ENCODE measurements at regions not wholly inside any gene's neighbourhood (a gene's known extent, or its start where the extent isn't known, plus 50 kb on each side); places are given as distances from the start of the nearest gene placed in this dataset.

GRCh38 chr1:212205843-212206242 lies 79.4 kb upstream of the PPP2R5A start:
- TF ChIP-seq CTCF (IDR thresholded peaks at IDR 0.05) (no peak), EP300 (IDR thresholded peaks at IDR 0.05) (no peak), POLR2A (IDR thresholded peaks at IDR 0.05) (no peak)
- Histone ChIP-seq H3K4me1 (no peaks in the 10 kb centered on the region), H3K9me3 (peaks cover 0 to under 1% (median 0%) of the 10 kb centered on the region in 4 donors), H3K36me3 (no peaks in the 10 kb centered on the region), H3K27me3 (no peaks in the 10 kb centered on the region), H3K4me3 (no peak overlapping the region), H3K27ac (no peak overlapping the region)
- no peak for DNase-seq (ENCODE audit: low spot score in 2 of 2)
- WGBS, 2 donors: 73 to 89% methylated on average over 5 of the region's 5 CpGs

GRCh38 chr1:212207118-212207517 lies 78.1 kb upstream of the PPP2R5A start:
- Histone ChIP-seq H3K4me3 (no peak overlapping the region), H3K27ac (no peak overlapping the region), H3K27me3 (no peaks in the 10 kb centered on the region), H3K9me3 (no peaks in the 10 kb centered on the region), H3K4me1 (no peaks in the 10 kb centered on the region), H3K36me3 (no peaks in the 10 kb centered on the region)
- no peak for DNase-seq (ENCODE audit: low spot score in 2 of 2)
- WGBS, 2 donors: 89 to 93% methylated on average over 6 of the region's 6 CpGs
- TF ChIP-seq CTCF (IDR thresholded peaks at IDR 0.05) (no peak), EP300 (IDR thresholded peaks at IDR 0.05) (no peak), POLR2A (IDR thresholded peaks at IDR 0.05) (no peak)

GRCh38 chr1:212207822-212208520 lies 77.2 kb upstream of the PPP2R5A start:
- TF ChIP-seq EP300 (IDR thresholded peaks at IDR 0.05) (no peak), CTCF (IDR thresholded peaks at IDR 0.05) (no peak), POLR2A (IDR thresholded peaks at IDR 0.05) (no peak)
- no peaks in the 10 kb centered on the region for H3K36me3 ChIP-seq
- no peak overlapping the region for H3K27ac ChIP-seq
- WGBS, 2 donors: 82 to 89% methylated on average over 5 of the region's 5 CpGs
- no peaks in the 10 kb centered on the region for H3K27me3 ChIP-seq
- H3K4me3 ChIP-seq: no peak overlapping the region
- H3K4me1 ChIP-seq: peaks cover 0 to 5% (median 0%) of the 10 kb centered on the region in 4 donors
- no peak for DNase-seq (ENCODE audit: low spot score in 2 of 2)
- no peaks in the 10 kb centered on the region for H3K9me3 ChIP-seq

- DNase-seq (ENCODE audit: low spot score in 2 of 2): no peak
- Histone ChIP-seq H3K4me3 (no peak overlapping the region), H3K4me1 (peaks cover 0 to 14% (median 0%) of the 10 kb centered on the region in 4 donors), H3K9me3 (no peaks in the 10 kb centered on the region), H3K36me3 (no peaks in the 10 kb centered on the region), H3K27ac (no peak overlapping the region), H3K27me3 (no peaks in the 10 kb centered on the region)
- 73 to 79% methylated on average over 2 of the region's 2 CpGs for WGBS, 2 donors
- TF ChIP-seq CTCF (IDR thresholded peaks at IDR 0.05): no peak
- TF ChIP-seq POLR2A (IDR thresholded peaks at IDR 0.05): no peak
- TF ChIP-seq EP300 (IDR thresholded peaks at IDR 0.05): no peak
Observed at GRCh38 chr1:212208978-212209644, 76.1 kb upstream of the PPP2R5A start.

GRCh38 chr1:212211371-212211770 lies 73.8 kb upstream of the PPP2R5A start:
- no peak overlapping the region for H3K27ac ChIP-seq
- H3K27me3 ChIP-seq: no peaks in the 10 kb centered on the region
- no peaks in the 10 kb centered on the region for H3K9me3 ChIP-seq
- H3K4me1 ChIP-seq: peaks cover 0 to 17% (median 0%) of the 10 kb centered on the region in 4 donors
- H3K4me3 ChIP-seq: no peak overlapping the region
- TF ChIP-seq EP300 (IDR thresholded peaks at IDR 0.05): no peak
- no peak for TF ChIP-seq CTCF (IDR thresholded peaks at IDR 0.05)
- no peak for TF ChIP-seq POLR2A (IDR thresholded peaks at IDR 0.05)
- H3K36me3 ChIP-seq: no peaks in the 10 kb centered on the region
- 80 to 85% methylated on average over 4 of the region's 4 CpGs for WGBS, 2 donors
- no peak for DNase-seq (ENCODE audit: low spot score in 2 of 2)
